ENCODE measurements at regions not wholly inside any gene's neighbourhood (a gene's known extent, or its start where the extent isn't known, plus 50 kb on each side); places are given as distances from the start of the nearest gene placed in this dataset.

- no peak overlapping the region for H3K27ac Mint-ChIP-seq
- H3K9me3 Mint-ChIP-seq: no peaks in the 10 kb centered on the region
- H3K27me3 Mint-ChIP-seq (ENCODE audit: insufficient read depth): peaks cover 5% of the 10 kb centered on the region
- no peak for DNase-seq
- H3K36me3 Mint-ChIP-seq (ENCODE audit: low read depth): no peaks in the 10 kb centered on the region
- H3K4me3 Mint-ChIP-seq: no peak overlapping the region
- peaks cover 21% of the 10 kb centered on the region for H3K4me1 Mint-ChIP-seq (ENCODE audit: low read depth)
- TF ChIP-seq CTCF (IDR thresholded peaks at IDR 0.05): no peak
Observed at GRCh38 chr7:94243066-94243711, 151.5 kb upstream of the COL1A2 start.

GRCh38 chr7:94244760-94245159 is 149.9 kb upstream of the COL1A2 start:
- H3K4me3 Mint-ChIP-seq: no peak overlapping the region
- DNase-seq: no peak
- no peak overlapping the region for H3K27ac Mint-ChIP-seq
- no peak for TF ChIP-seq CTCF (IDR thresholded peaks at IDR 0.05)
- peaks cover 21% of the 10 kb centered on the region for H3K4me1 Mint-ChIP-seq (ENCODE audit: low read depth)
- no peaks in the 10 kb centered on the region for H3K36me3 Mint-ChIP-seq (ENCODE audit: low read depth)
- H3K9me3 Mint-ChIP-seq: no peaks in the 10 kb centered on the region
- H3K27me3 Mint-ChIP-seq (ENCODE audit: insufficient read depth): peaks cover 12% of the 10 kb centered on the region

DNA sequence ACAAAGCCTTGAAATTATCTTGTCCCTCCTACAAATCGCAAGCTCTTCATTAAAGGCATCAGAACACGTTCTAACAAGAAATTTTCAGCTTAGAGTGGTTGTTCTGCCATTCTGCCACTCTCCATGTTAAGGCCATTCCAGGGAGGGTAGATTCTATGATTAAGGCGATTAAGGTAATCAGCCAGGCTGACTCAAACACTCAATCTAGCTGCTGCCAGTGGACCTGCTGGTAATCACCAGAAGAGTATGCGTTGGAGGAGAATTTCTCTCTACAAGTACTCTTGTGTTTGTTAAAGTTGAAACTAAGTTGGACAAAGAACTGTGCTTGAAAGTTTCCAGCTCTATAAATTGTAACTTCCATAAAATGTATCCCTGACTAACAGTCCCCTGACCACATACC is 149.2 kb upstream of the COL1A2 start:
- H3K36me3 Mint-ChIP-seq (ENCODE audit: low read depth): no peaks in the 10 kb centered on the region
- H3K9me3 Mint-ChIP-seq: no peaks in the 10 kb centered on the region
- H3K27me3 Mint-ChIP-seq (ENCODE audit: insufficient read depth): peaks cover 12% of the 10 kb centered on the region
- H3K27ac Mint-ChIP-seq: no peak overlapping the region
- TF ChIP-seq CTCF (IDR thresholded peaks at IDR 0.05): no peak
- no peak overlapping the region for H3K4me3 Mint-ChIP-seq
- no peak for DNase-seq
- peaks cover 21% of the 10 kb centered on the region for H3K4me1 Mint-ChIP-seq (ENCODE audit: low read depth)

- Mint-ChIP-seq H3K9me3 (no peaks in the 10 kb centered on the region), H3K27me3 (ENCODE audit: insufficient read depth) (peaks cover 12% of the 10 kb centered on the region), H3K36me3 (ENCODE audit: low read depth) (no peaks in the 10 kb centered on the region), H3K4me1 (ENCODE audit: low read depth) (peaks cover 14% of the 10 kb centered on the region), H3K27ac (no peak overlapping the region), H3K4me3 (no peak overlapping the region)
- DNase-seq: no peak
- TF ChIP-seq CTCF (IDR thresholded peaks at IDR 0.05): no peak
Observed at GRCh38 chr7:94247970-94248369, 146.7 kb upstream of the COL1A2 start.

GRCh38 chr7:94249631-94250030 is 145.1 kb upstream of the COL1A2 start:
- no peak for DNase-seq
- no peak for TF ChIP-seq CTCF (IDR thresholded peaks at IDR 0.05)
- Mint-ChIP-seq H3K4me3 (no peak overlapping the region), H3K36me3 (ENCODE audit: low read depth) (no peaks in the 10 kb centered on the region), H3K9me3 (no peaks in the 10 kb centered on the region), H3K4me1 (ENCODE audit: low read depth) (peaks cover 9% of the 10 kb centered on the region), H3K27ac (no peak overlapping the region), H3K27me3 (ENCODE audit: insufficient read depth) (peaks cover 8% of the 10 kb centered on the region)

DNA sequence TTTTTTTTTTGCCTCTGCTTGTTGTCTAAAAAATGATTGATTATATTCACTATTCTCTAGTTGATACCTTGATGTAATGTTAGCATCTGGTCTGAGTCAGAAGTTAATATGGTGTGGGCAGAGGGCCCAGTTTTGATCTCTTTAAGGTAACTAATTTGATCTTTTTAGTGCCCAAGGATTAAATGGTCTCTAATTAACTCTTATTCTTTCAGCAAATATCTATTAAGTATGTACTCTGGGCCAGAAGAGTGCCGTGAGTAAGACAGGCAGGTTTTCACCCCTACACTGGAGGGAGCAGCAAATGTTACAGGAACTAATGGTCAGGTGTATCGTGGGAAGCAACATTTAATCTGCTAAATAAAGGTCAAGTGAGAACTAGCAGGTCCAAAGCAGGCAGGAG is 144.6 kb upstream of the COL1A2 start:
- no peak overlapping the region for H3K4me3 Mint-ChIP-seq
- TF ChIP-seq CTCF (IDR thresholded peaks at IDR 0.05): no peak
- no peak overlapping the region for H3K27ac Mint-ChIP-seq
- no peaks in the 10 kb centered on the region for H3K9me3 Mint-ChIP-seq
- peaks cover 8% of the 10 kb centered on the region for H3K27me3 Mint-ChIP-seq (ENCODE audit: insufficient read depth)
- DNase-seq: no peak
- H3K36me3 Mint-ChIP-seq (ENCODE audit: low read depth): no peaks in the 10 kb centered on the region
- peaks cover 4% of the 10 kb centered on the region for H3K4me1 Mint-ChIP-seq (ENCODE audit: low read depth)
